Keratinocyte (primary cell): ENCODE measurements at regions not wholly inside any gene's neighbourhood (a gene's known extent, or its start where the extent isn't known, plus 50 kb on each side); places are given as distances from the start of the nearest gene placed in this dataset.

Experiments
- DNase-seq: peaks from one replicate; pipeline ENCODE4 v3.0.0-alpha.2; 2011; ENCODE audit warnings: low read depth, missing footprints, low spot score
- FAIRE-seq: peaks from 2 replicates; lab custom pipeline; 2011; peaks lifted over from hg19 to GRCh38; lab: Jason Lieb, UNC
- H2AFZ ChIP-seq: 2 replicates; pipeline ENCODE4 v1.6.0; 2012; ENCODE audit warnings: low read length, control low read depth, inconsistent platforms; ENCODE audit not compliant: control insufficient read depth
- H3K27ac ChIP-seq: 2 replicates; pipeline ENCODE4 v1.5.1; 2011; ENCODE audit warnings: low read length; ENCODE audit not compliant: control insufficient read depth, insufficient read depth
- H3K27me3 ChIP-seq: 3 replicates; pipeline ENCODE4 v1.6.0; 2011; ENCODE audit warnings: low read length; ENCODE audit not compliant: control insufficient read depth, insufficient read depth; ENCODE audit errors: extremely low read depth
- H3K36me3 ChIP-seq, 2 experiments: 2 replicates in 1 of 2; 3 replicates in 1 of 2; pipeline ENCODE4 v1.5.1; 2011; ENCODE audit warnings: low read length in 2 of 2, mild to moderate bottlenecking in 1 of 2; ENCODE audit not compliant: control insufficient read depth in 2 of 2, insufficient read depth in 2 of 2; ENCODE audit errors: extremely low read depth in 1 of 2
- H3K4me1 ChIP-seq: 3 replicates; pipeline ENCODE4 v1.5.1; 2011; ENCODE audit warnings: low read length; ENCODE audit not compliant: control insufficient read depth, insufficient read depth; ENCODE audit errors: extremely low read depth
- H3K4me2 ChIP-seq: 3 replicates; pipeline ENCODE4 v1.6.0; 2011; ENCODE audit warnings: low read depth, low read length; ENCODE audit not compliant: control insufficient read depth, insufficient read depth; ENCODE audit errors: extremely low read depth
- H3K4me3 ChIP-seq, 3 experiments: fragments of 200-600 bp in 1 of 3; sonication (generic) in 1 of 3; 2 replicates in 2 of 3; 3 replicates in 1 of 3; pipeline ENCODE4 v1.5.1; 2011 to 2016; ENCODE audit warnings: low read length in 3 of 3, mild to moderate bottlenecking in 3 of 3, control low read depth in 2 of 3, inconsistent platforms in 1 of 3, low read depth in 1 of 3, mixed read lengths in 1 of 3, mixed run types in 1 of 3, moderate library complexity in 1 of 3; ENCODE audit not compliant: control insufficient read depth in 2 of 3, insufficient read depth in 2 of 3; ENCODE audit errors: extremely low read depth in 1 of 3
- H3K79me2 ChIP-seq: 2 replicates; pipeline ENCODE4 v1.6.0; 2012; ENCODE audit warnings: low read length; ENCODE audit not compliant: control insufficient read depth, insufficient read depth
- H3K9ac ChIP-seq: 3 replicates; pipeline ENCODE4 v1.6.0; 2011; ENCODE audit warnings: low read length; ENCODE audit not compliant: control insufficient read depth, insufficient read depth; ENCODE audit errors: extremely low read depth
- H3K9me1 ChIP-seq: 3 replicates; pipeline ENCODE4 v1.6.0; 2011; ENCODE audit warnings: low read length; ENCODE audit not compliant: control insufficient read depth, insufficient read depth; ENCODE audit errors: extremely low read depth
- H3K9me3 ChIP-seq: 2 replicates; pipeline ENCODE4 v1.5.1; 2012; ENCODE audit warnings: low read depth, low read length; ENCODE audit not compliant: control insufficient read depth
- H4K20me1 ChIP-seq: 3 replicates; pipeline ENCODE4 v1.6.0; 2011; ENCODE audit warnings: low read length; ENCODE audit not compliant: control insufficient read depth, insufficient read depth; ENCODE audit errors: extremely low read depth
- CTCF ChIP-seq, 3 experiments: IDR thresholded peaks in 1 of 3; conservative IDR thresholded peaks in 1 of 3; optimal IDR thresholded peaks in 1 of 3; 2 replicates in 2 of 3; 3 replicates in 1 of 3; pipeline versions ENCODE3 to v1.5.1; 2011; ENCODE audit warnings: low read length in 3 of 3, mild to moderate bottlenecking in 3 of 3, moderate library complexity in 2 of 3, control low read depth in 1 of 3, inconsistent platforms in 1 of 3; ENCODE audit not compliant: insufficient read depth in 2 of 3; ENCODE audit errors: extremely low read depth in 1 of 3
- EZH2 ChIP-seq: IDR thresholded peaks from one replicate; pipeline ENCODE4 v1.6.1; 2012; ENCODE audit warnings: inconsistent platforms, mild to moderate bottlenecking, low read length, moderate library complexity
- dilution Hi-C: fragments of 300-500 bp; cut with MboI; formaldehyde crosslinking; loops from one replicate; pipeline ENCODE4 v1.7.0; 2020; ENCODE audit warnings: low sequenced_read_pairs; ENCODE audit not compliant: extremely low pct_ligation_motif_present

- no peak overlapping the region for H3K4me2 ChIP-seq
- H2AFZ ChIP-seq: no peak overlapping the region
- DNase-seq: no peak
- H4K20me1 ChIP-seq: no peaks in the 10 kb centered on the region
- no peaks in the 10 kb centered on the region for H3K9me3 ChIP-seq
- no peaks in the 10 kb centered on the region for H3K36me3 ChIP-seq
- H3K4me3 ChIP-seq: no peak overlapping the region
- no peaks in the 10 kb centered on the region for H3K79me2 ChIP-seq
- no peak overlapping the region for H3K9ac ChIP-seq
- TF ChIP-seq CTCF (optimal IDR thresholded peaks at IDR 0.05 in 1 of 3, IDR thresholded peaks at IDR 0.05 in 1 of 3, conservative IDR thresholded peaks at IDR 0.05 in 1 of 3; ENCODE audit: extremely low read depth in 1 of 3, insufficient read depth in 2 of 3, low read length in 3 of 3): no peak
- TF ChIP-seq EZH2: no peak
- no peak overlapping the region for H3K27ac ChIP-seq
- no peak for FAIRE-seq
- dilution Hi-C loops: no loop called here
- H3K9me1 ChIP-seq: no peaks in the 10 kb centered on the region
- H3K4me1 ChIP-seq: no peaks in the 10 kb centered on the region
- no peaks in the 10 kb centered on the region for H3K27me3 ChIP-seq
Observed at GRCh38 chr14:98321841-98322240, 950.2 kb downstream of the BCL11B start.

DNA sequence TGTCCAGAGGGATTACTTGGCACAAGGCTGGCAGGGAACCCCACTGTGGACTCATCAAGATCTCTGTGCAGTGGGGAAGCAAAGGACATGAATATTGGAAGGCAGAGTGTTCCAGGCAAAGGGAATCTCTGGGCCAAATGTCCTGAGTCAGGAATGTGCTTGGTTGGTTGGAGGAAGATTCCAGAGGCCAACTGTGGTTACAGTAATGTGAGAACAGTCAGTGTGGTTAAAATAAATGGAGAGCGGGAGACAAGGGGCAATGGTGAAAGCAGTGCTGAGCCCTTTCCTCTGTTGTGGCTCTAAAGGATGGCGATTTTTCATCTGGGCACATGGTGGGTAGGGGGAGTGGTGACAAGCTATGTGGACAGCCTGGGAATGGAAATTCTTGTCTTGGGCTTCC lies 948.2 kb downstream of the BCL11B start:
- Histone ChIP-seq H3K36me3 (no peaks in the 10 kb centered on the region), H3K4me2 (no peak overlapping the region), H3K9me3 (no peaks in the 10 kb centered on the region), H3K79me2 (no peaks in the 10 kb centered on the region), H3K9ac (no peak overlapping the region), H2AFZ (no peak overlapping the region), H4K20me1 (no peaks in the 10 kb centered on the region), H3K27ac (no peak overlapping the region), H3K27me3 (no peaks in the 10 kb centered on the region), H3K4me3 (no peak overlapping the region), H3K4me1 (no peaks in the 10 kb centered on the region), H3K9me1 (no peaks in the 10 kb centered on the region)
- no peak for DNase-seq
- no peak for FAIRE-seq
- TF ChIP-seq EZH2 (no peak), CTCF (optimal IDR thresholded peaks at IDR 0.05 in 1 of 3, IDR thresholded peaks at IDR 0.05 in 1 of 3, conservative IDR thresholded peaks at IDR 0.05 in 1 of 3; ENCODE audit: extremely low read depth in 1 of 3, insufficient read depth in 2 of 3, low read length in 3 of 3) (no peak)
- dilution Hi-C loops: no loop called here
